Fibroblast of skin of left quadriceps (primary cell): ENCODE measurements at regions not wholly inside any gene's neighbourhood (a gene's known extent, or its start where the extent isn't known, plus 50 kb on each side); places are given as distances from the start of the nearest gene placed in this dataset.
A peak's percentile ranks its signal among the peaks of the same experiment; 100 is the strongest.
"Not testable (repeated sequence)": the region's sequence is repeated elsewhere in the genome, so short reads cannot be mapped to it uniquely, and the experiment has no call there.

Experiments used
- DNase-seq, 2 experiments: peaks; one replicate each; pipeline ENCODE4 v3.0.0-alpha.2; 2013; ENCODE audit warnings: low read depth in 2 of 2

DNA sequence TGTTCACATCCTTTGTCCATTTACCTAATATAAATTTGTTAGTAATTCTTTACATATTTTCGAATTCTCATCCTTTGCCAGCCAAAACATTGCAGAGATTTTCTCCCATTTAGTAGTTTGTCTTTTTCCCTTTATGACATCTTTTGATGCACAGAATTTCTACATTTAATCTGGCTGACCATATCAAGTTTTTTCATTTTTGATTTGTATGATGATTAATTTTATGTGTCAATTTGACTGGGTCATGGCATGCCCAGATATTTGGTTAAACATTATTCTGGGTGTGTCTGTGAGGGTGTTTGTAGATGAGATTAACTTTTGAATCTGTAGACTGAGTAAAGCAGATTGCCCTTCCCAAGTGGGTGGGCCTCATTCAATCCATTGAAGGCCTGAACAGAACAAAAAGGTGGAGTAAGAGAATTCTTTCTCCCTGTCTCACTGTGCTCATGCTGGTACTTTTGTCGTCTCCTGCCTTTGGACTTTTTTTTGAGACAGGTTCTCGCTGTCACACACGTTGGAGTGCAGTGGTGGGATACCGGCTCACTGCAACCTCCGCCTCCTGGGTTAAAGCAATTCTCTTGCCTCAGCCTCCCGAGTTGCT lies 72.1 kb upstream of the EPB41L1 start:
- DNase-seq, result no peak

DNA sequence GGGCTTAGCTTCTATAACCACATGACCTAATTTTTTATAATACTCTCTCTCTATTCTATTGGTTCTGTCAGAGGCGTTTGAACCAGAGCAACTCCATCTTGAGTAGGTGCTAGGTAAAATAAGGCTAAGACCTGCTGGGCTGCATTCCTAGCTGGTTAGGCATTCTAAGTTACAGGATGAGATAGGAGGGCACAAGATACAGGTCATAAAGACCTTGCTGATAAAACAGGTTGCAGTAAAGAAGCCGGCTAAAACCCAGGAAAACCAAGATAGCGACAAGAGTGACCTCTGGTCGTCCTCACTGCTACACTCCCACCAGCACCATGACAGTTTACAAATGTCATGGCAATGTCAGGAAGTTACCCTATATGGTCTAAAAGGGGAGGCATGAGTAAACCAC lies 71.3 kb upstream of the EPB41L1 start:
- not testable (repeated sequence) for DNase-seq

DNA sequence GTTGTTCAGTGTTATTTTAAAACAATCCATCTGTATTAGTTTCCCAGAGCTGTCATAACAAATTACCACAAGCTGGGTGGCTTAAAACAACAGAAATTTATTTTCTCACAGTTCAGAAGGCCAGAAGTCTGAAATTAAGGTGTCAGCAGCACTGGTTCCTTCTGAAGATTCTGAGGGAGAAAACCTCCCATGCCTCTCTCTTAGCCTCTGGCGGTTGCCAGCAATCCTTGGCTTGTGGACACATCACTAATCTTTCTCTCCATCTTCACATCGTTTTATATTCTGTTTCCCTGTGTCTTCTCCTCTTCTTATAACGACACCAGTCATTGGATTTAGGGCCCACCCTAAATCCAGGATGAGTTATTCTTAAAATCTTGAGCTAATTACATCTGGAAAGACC lies 70.2 kb upstream of the EPB41L1 start:
- DNase-seq, result no peak

DNA sequence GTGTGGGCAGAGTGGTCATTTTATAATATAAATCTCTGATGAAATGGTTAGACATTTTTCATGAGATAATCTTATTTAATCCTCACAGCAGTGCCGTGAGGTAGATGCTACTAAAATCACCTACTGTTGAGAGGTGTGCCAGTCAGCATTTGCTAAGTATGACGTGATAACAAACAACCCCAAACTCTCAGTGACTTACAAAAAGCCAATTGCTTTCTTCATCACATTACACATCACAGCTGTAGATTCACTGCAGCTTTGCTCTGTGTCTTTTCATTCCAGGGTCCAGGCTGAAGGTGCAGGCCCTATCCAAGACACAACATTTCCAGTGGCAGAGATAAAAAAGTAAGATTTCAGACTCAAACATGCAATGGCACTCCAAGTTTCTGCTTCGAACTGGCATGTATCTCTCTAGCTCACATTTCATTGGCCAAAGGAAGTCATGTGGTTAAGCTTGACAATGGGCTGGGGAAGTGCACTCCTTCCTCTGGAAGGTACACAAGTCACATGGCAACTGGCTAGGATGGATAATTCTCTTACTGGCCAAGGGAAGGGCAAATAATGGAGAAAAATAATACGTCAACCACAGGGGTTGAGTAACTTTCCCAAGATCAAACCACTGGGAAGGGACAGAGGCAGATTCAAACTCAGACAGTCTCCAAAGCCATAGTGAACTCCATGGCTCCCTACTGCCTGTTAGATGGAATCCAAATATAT lies 69.5 kb upstream of the EPB41L1 start:
- DNase-seq, result no peak

DNA sequence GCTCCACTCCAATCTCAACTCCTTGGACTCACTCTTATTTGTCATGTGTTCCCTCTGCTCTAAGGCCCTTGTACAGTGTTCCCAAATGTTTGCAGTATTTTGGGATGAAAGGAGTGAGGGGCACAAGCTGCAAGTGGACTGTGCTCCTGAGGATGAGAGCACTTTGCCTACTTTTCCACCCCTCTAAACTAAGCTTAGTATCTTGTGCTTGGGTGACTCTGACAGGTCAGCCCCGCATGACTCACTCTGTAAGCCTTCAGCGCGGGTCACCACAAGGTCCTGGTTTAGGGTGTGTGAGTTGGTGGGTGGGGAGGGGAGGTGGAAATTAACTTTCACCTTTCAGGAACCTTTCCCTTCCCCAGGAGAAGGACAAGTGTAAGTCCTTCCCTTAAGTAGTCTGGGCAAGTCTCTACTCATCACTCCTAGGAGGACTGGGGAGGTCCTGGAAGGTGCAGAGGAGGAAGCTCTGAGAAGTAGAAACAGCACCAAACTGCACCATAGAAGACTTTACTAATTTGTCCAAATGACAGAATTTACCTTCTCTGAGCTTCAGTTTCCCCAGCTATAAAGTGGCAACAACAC lies 68.8 kb upstream of the EPB41L1 start:
- DNase-seq, result no peak

DNA sequence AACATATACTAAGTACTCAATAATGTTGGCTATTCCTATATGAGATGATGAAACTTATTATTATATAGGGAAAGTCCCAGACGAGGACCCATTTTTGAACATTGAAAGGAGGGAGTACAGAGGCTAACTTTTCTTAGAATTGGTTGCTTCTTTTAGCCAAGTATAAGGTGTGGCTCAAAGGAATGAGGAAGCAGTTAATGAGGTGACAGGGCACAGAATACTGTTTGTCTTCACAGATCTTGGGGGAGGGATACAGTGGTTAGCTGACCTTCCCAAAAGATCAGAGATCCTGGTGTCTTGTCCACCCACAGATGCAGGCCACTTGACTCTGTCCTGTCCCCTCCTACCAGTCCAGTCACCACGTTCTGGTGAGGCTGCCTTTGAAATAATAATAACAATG lies 67.8 kb upstream of the EPB41L1 start:
- no peak for DNase-seq

DNA sequence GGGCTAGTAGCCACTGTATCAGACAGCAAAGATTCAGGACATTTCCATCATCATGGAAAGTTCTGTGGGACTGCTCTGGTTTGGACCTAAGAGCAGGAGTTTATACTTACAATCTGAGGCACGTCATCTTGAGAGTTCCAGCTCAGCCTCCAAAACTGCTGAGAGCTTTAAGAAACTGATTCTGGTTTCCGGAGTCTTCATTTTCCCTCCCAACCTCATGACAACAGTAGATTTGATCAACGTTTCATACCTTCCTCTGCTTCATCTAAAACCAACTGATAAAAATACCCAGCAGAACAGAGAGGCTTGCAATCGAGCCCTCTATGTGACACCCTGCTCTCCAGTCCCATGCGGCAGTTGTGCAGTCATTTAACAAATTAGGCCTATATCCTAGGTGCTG lies 64.3 kb upstream of the EPB41L1 start:
- DNase-seq, result no peak

DNA sequence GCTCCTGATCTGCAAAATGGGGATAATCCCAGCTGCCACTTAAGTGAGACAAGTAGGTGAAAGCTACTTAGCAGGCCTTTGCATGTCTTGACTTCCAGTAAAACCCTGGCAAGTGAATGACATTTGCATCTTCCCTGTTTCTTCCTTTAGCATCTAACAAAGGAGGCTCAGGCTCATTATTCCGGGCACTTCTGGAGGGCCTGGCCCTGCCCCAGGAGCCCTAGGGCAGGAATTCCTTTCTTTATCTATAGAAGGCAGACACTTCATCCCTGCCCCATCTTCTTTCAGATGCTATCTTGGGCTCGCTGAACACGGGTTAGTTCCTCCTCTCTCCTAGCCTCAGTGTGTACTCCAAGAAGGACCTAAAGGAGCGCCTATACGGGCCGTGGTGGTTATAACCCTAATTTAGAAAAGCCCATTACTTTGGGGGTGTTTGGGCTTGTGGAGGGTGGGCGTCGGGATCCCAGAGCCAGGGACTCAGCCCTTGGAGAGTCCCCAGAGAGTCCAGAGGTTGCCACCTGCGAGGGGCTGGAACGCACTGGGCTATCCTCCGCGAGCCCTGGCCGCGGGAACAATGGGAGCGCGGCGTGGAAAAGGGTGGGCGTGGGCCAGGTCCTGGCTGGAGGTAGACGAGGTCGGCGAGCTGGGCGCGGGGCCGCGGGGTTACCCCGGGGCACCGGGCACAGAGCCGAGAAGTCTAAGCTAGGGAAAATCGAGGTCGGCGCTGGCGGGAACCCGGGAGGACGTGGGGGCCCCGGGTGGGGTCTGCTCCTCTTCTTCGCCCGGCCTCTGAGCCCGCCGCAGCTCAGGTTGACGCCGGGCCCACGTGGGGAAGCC lies 62.8 kb upstream of the EPB41L1 start:
- no peak for DNase-seq

DNA sequence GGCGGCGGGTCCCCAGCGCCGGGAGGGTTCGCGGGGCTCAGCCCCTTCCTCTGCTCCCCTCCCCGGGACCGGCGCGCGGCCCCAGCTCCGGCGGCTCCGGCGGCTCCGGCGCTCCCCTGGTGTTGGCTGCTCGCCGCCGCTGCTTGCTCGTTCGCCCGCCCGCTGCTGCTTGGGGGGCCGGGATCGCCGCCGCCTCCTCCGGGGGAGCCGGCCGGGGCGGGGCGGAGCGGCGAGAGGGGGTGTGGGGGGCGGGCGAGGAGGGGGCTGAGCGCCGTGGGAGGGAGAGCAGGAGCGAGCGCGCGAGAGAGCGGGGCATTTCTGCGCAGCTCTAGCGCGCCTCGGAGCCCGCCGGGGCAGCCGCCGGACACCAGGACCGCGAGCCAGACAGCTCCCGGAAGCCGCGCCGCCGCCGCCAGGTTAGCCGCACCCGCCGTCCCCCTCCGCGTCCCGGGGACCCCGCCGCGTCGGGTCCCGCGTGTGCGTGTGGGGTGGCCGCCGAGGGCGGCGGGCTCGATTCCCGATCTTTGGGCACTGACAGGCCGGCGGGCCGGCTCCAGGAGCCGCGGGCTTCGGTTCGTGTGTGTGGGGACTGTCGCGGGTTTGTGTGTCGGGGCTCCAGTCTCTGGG lies 62.0 kb upstream of the EPB41L1 start:
- DNase-seq, result no peak

DNA sequence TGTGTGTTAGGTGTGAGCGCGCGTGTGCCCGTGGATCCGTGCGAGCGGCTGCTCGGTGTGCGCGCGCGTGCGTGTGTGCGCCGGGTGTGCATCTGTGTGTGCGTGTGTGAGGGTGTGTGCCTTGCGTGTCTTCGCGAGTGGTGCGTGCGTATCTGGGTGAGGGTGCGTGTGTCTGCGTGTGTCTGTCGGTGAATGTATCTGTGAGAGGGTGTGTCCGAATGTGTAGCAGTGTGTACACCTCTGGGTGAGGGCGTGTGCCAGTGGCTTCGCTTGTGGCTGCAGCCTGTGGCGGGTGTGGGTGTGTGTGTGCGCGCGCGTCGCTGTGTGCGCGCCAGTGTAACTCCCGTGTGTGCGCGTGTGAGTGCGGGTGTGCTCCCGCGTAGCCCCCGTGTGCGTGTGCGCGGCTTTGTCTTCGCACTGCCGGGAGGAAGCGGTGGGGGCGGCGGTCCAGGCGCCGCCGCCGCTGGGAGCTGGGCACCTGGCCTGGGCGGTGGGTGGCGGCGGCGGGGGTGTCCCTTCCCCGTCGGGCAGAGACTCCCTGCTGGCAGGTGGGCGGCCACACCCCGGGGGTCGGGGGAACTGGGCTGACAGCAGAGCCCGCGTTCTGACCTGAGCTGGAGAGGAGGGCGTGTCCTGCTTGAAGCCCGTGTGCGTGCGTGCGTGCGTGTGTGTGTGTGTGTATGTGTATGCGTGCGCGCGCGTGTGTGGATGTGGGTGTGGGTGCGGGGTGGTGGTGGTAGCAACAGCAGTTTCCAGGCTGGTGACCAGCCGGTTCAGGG lies 61.3 kb upstream of the EPB41L1 start:
- DNase-seq, result no peak

DNA sequence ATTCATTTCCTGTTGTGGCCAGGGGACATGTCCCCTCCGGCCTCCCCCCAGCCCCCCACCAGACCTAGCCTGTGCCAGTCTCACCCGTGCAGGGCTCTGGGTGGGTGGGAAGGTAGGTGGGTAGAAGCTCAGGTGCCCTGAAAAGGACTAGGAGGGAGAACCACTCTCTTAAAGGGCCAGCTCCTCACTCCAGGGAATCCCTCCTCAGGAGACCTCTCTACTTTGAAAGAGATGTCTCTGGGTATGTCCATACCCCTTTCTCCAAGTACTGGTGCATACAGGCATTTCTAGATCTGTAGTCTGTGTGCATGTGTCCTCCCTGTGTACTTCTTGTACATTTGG lies 60.8 kb upstream of the EPB41L1 start:
- no peak for DNase-seq

DNA sequence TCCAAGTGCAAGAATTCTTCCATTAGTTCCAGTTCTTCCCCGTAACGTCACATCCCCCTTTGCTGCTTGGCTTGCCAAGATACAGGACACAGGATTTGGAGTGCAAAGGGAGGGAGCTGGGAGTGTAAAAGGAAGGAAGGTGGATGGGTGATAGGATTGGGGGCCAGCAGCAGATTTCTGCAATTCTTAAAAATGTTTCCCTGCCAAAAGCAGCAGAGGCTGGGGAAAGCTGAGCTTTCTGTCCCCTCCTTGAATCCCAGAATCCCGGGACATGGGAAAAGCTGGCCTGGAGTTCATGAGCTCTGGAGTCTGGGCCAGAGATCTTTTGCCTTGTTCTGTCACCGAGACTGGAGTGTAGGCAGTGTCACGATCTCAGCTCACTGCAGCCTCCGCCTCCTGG lies 60.0 kb upstream of the EPB41L1 start:
- DNase-seq, result no peak

DNA sequence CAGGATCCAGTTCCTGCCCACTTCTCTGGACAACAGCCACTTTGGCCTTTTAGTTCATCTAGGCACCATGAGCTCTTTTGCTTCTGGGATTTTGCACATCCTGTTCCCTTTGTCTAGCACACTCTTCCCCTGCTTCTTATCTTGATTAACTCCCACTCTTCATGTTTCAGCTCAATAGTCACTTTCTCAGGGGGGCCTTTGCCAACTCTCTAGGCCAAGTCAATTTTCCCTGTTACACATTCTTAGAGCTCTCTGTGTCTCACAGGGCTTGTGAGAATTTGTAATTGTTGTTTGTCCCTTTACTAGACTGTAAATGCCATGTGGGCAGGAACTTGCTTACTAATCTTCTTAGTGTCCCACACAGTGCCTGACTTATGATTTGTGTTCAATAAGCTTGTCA lies 58.1 kb upstream of the EPB41L1 start:
- no peak for DNase-seq

DNA sequence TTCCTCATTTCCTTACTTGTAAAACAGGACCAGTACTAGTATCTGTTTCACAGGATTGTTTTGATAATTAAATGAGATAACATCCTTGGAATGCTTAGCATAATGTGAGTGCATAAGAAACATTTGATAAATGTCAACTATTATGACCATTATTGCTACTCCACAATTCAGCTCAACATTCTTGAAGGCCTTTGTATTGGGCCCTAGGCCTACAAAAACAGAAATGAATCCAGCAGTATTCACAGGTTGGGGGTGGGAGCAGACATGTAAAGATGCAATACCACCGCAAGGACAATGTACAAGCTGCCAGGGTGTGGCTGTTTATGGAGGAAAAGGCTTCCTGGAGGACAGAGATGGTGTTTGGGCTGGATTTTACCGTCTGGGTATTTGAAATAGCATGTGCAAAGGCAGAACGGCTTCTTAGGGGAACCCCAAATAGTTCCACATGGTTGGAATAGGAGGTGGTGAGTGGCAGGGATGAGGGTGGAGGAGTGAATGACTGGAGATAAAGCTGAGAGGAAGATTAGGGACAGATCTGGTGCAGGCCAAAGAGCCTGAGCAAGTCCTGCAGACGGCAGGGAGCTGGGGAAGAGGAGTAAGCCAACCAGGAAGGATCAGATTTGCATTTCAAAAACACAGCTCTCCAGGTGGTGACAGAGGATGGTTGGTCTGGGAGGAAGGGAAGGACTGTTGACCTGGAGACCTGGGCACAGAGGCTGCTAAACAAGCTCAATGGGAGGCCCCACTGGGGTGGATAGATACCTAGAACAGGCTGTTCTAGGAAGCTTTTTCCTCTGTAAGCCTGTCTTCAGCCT lies 57.0 kb upstream of the EPB41L1 start:
- peak in 1 of 2 experiments; percentile 21 for DNase-seq

DNA sequence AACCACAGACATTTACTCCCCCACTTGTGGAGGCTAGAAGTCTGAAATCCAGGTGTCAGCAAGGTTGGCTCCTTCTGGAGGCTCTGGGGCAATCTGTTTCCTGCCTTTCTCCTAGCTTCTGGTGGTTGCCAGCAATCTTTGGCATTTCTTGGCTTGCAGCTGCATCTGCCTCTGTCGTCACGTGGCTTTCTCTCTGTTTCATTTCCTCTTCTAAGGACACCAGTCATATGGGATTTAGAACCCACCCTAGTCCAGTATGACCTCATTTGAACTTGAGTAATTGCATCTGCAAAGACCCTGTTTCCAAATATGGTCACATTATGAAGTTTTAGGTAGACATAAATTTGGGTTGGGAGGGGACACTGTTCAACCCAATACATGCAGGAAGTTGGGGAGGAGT lies 56.2 kb upstream of the EPB41L1 start:
- no peak for DNase-seq

DNA sequence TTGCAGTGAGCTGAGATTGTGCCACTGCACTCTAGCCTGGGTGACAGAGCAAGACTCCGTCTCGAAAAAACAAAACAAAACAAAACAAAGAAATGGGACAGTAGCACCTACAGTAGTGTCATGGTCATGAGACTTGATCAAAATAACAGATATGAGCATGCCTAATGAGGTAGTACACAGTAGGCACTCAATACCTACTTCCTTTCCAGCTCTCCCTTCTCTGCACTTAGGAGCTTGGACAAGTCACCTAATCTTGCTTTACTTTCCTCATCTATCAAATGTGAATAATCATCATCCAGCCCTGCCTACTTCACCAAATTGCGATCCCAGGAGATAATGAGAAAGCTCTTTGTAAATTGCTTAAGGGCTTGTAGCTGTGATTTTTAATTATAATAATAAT lies 55.4 kb upstream of the EPB41L1 start:
- no peak for DNase-seq

DNA sequence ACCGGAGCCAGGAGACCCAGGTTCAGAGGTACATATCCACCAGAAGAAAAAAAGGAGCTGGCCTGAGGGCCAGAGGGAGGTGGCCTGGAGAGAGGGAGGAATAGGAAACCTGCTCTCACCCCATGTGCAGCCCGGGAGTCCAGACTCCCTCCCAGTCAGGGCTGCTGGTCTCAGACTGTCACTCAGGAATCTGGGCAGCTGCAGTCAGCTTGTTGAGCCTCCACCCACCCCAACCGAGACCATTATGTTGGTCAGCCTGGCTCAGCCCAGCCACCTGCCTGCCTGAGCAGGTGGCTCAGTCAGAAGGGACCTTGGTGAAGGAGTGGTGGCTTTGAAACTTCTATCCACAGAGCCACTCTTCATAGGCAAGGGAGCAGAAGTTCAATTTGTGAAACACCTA lies 53.3 kb upstream of the EPB41L1 start:
- DNase-seq, result no peak

DNA sequence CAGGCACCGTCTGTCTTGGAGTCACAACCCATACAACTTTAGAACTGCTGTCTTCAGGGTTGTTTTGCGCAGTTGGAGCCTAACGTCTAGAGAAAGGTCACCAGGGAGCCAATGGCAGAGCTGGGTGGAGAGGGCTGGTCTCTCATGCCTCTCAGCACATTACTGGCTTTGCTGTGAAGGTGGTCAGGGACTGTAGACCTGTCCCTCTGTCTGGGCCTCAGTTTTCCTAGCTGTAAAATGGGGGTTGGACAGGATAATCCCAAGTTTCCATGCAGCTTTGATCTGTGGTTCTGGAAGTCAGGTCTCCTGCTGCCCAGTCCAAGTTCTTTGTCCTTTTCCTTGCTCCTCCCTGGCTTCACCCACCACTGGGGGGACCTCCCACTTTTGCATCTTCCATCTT lies 52.2 kb upstream of the EPB41L1 start:
- DNase-seq, result no peak

DNA sequence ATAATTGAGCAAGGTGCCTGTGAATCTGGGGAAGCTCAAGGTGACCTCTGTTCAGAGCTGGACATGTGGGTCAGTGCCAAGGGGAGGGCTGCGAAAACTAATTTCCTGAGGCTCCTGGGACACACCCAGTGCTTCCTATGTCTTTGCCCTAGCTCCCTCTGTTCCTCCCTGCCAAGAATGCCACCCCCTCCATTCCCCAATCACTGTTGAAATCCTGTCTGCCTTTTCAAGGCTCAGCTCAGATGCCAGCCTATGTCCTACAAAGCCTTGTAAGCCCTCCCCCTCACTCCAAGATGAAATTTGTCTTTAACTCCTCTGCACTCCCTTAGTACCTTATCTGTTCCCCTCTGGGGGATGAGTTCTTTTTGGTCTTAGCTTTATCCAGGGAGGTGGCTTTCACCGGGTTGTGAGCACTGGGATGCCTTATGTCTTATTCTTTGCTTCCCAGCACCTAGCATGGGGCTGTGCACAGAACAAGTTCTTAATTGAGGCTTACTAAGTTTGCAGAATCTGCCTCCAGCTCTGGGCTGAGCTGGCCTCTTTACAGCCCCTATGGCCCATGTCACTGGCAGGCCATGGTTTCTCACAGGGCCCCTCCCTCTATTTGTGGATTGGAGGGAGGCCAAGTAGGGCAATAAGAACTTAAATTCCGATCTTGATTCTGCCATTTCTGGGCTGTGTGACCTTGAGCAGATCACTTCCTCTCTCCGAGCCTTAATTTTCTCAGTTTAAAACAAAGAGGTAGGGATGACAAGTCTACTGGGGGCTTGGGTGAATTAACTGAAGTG lies 51.5 kb upstream of the EPB41L1 start:
- DNase-seq, result no peak

DNA sequence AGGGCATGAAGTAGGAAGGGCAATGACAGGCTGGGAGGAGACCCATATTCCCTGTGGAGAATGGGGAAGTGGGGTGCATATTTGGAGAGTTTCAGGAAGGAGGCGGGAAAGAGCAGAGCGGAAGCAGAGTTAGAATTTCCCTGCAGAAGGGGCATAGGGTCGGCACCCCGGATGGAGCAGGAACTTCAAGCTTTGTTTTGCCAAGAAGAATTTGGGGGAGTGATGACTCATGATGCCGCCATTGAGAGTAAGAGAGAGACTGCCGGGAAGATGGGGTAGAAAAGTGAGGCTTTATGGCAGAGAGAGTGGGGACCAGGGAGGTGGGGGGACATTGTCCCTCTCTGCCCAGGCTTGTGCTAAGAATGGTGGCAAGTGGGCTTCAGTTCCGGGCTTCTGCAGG lies 50.3 kb upstream of the EPB41L1 start:
- DNase-seq, result no peak
